Keratinocyte (primary cell): ENCODE measurements at regions not wholly inside any gene's neighbourhood (a gene's known extent, or its start where the extent isn't known, plus 50 kb on each side); places are given as distances from the start of the nearest gene placed in this dataset.
A peak's percentile ranks its signal among the peaks of the same experiment; 100 is the strongest.

Experiments
- DNase-seq: peaks from one replicate; pipeline ENCODE4 v3.0.0-alpha.2; 2011; ENCODE audit warnings: low read depth, missing footprints, low spot score
- FAIRE-seq: peaks from 2 replicates; lab custom pipeline; 2011; peaks lifted over from hg19 to GRCh38; lab: Jason Lieb, UNC
- H2AFZ ChIP-seq: 2 replicates; pipeline ENCODE4 v1.6.0; 2012; ENCODE audit warnings: low read length, control low read depth, inconsistent platforms; ENCODE audit not compliant: control insufficient read depth
- H3K27ac ChIP-seq: 2 replicates; pipeline ENCODE4 v1.5.1; 2011; ENCODE audit warnings: low read length; ENCODE audit not compliant: control insufficient read depth, insufficient read depth
- H3K27me3 ChIP-seq: 3 replicates; pipeline ENCODE4 v1.6.0; 2011; ENCODE audit warnings: low read length; ENCODE audit not compliant: control insufficient read depth, insufficient read depth; ENCODE audit errors: extremely low read depth
- H3K36me3 ChIP-seq, 2 experiments: 2 replicates in 1 of 2; 3 replicates in 1 of 2; pipeline ENCODE4 v1.5.1; 2011; ENCODE audit warnings: low read length in 2 of 2, mild to moderate bottlenecking in 1 of 2; ENCODE audit not compliant: control insufficient read depth in 2 of 2, insufficient read depth in 2 of 2; ENCODE audit errors: extremely low read depth in 1 of 2
- H3K4me1 ChIP-seq: 3 replicates; pipeline ENCODE4 v1.5.1; 2011; ENCODE audit warnings: low read length; ENCODE audit not compliant: control insufficient read depth, insufficient read depth; ENCODE audit errors: extremely low read depth
- H3K4me2 ChIP-seq: 3 replicates; pipeline ENCODE4 v1.6.0; 2011; ENCODE audit warnings: low read depth, low read length; ENCODE audit not compliant: control insufficient read depth, insufficient read depth; ENCODE audit errors: extremely low read depth
- H3K4me3 ChIP-seq, 3 experiments: fragments of 200-600 bp in 1 of 3; sonication (generic) in 1 of 3; 2 replicates in 2 of 3; 3 replicates in 1 of 3; pipeline ENCODE4 v1.5.1; 2011 to 2016; ENCODE audit warnings: low read length in 3 of 3, mild to moderate bottlenecking in 3 of 3, control low read depth in 2 of 3, inconsistent platforms in 1 of 3, low read depth in 1 of 3, mixed read lengths in 1 of 3, mixed run types in 1 of 3, moderate library complexity in 1 of 3; ENCODE audit not compliant: control insufficient read depth in 2 of 3, insufficient read depth in 2 of 3; ENCODE audit errors: extremely low read depth in 1 of 3
- H3K79me2 ChIP-seq: 2 replicates; pipeline ENCODE4 v1.6.0; 2012; ENCODE audit warnings: low read length; ENCODE audit not compliant: control insufficient read depth, insufficient read depth
- H3K9ac ChIP-seq: 3 replicates; pipeline ENCODE4 v1.6.0; 2011; ENCODE audit warnings: low read length; ENCODE audit not compliant: control insufficient read depth, insufficient read depth; ENCODE audit errors: extremely low read depth
- H3K9me1 ChIP-seq: 3 replicates; pipeline ENCODE4 v1.6.0; 2011; ENCODE audit warnings: low read length; ENCODE audit not compliant: control insufficient read depth, insufficient read depth; ENCODE audit errors: extremely low read depth
- H3K9me3 ChIP-seq: 2 replicates; pipeline ENCODE4 v1.5.1; 2012; ENCODE audit warnings: low read depth, low read length; ENCODE audit not compliant: control insufficient read depth
- H4K20me1 ChIP-seq: 3 replicates; pipeline ENCODE4 v1.6.0; 2011; ENCODE audit warnings: low read length; ENCODE audit not compliant: control insufficient read depth, insufficient read depth; ENCODE audit errors: extremely low read depth
- EZH2 ChIP-seq: IDR thresholded peaks from one replicate; pipeline ENCODE4 v1.6.1; 2012; ENCODE audit warnings: inconsistent platforms, mild to moderate bottlenecking, low read length, moderate library complexity
- dilution Hi-C: fragments of 300-500 bp; cut with MboI; formaldehyde crosslinking; loops from one replicate; pipeline ENCODE4 v1.7.0; 2020; ENCODE audit warnings: low sequenced_read_pairs; ENCODE audit not compliant: extremely low pct_ligation_motif_present
- TF ChIP-seq, protein P1 (sequence below), 3 experiments: IDR thresholded peaks in 1 of 3; conservative IDR thresholded peaks in 1 of 3; optimal IDR thresholded peaks in 1 of 3; 2 replicates in 2 of 3; 3 replicates in 1 of 3; pipeline versions ENCODE3 to v1.5.1; 2011; ENCODE audit warnings: low read length in 3 of 3, mild to moderate bottlenecking in 3 of 3, moderate library complexity in 2 of 3, control low read depth in 1 of 3, inconsistent platforms in 1 of 3; ENCODE audit not compliant: insufficient read depth in 2 of 3; ENCODE audit errors: extremely low read depth in 1 of 3

DNA sequence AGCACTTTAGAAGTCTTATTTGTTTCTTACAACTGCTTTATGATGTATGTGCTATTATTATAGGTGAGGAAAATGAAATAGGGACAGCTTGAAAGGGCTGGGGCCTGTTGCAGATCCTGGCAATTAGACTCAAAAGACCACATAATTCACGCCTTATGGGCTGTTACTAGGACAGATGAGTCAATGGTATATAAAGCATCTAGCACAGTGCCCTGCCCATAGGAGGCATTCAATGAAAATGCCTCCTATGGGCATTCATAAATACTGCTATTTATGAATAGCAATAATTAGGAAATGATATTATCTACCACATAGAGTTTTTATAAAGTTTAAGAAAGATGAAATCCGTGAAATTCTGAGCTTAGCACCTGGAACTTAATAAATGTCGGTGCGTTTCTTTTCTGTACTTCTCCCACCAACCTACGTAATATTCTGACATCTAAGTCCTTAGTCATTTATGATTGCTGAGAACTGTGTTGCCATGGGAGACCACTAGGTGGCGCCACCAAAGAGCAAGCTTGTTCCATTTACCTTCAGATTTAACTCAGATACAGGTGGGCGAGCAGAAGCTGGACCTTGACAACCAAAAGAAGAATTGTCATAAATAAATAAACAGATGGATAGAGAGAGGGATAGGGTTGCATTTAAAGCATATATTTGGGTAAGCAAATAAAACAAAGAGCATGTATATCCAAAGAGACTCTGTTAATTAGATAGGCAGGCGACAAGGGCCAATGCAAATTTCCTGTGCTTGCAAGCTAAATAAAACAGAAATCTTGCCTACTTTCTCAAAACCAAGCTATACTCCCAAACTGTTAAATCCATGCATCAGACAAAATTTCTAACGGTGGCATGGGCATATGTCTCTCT is 699.9 kb downstream of the INHBA start:
- no peaks in the 10 kb centered on the region for H3K27me3 ChIP-seq
- no peaks in the 10 kb centered on the region for H4K20me1 ChIP-seq
- H3K9ac ChIP-seq: no peak overlapping the region
- peak overlapping the region; percentile 5 for H2AFZ ChIP-seq
- no peaks in the 10 kb centered on the region for H3K9me1 ChIP-seq
- no peak overlapping the region for H3K4me2 ChIP-seq
- H3K27ac ChIP-seq: peak overlapping the region; percentile 16
- H3K9me3 ChIP-seq: no peaks in the 10 kb centered on the region
- TF ChIP-seq, protein P1, sequence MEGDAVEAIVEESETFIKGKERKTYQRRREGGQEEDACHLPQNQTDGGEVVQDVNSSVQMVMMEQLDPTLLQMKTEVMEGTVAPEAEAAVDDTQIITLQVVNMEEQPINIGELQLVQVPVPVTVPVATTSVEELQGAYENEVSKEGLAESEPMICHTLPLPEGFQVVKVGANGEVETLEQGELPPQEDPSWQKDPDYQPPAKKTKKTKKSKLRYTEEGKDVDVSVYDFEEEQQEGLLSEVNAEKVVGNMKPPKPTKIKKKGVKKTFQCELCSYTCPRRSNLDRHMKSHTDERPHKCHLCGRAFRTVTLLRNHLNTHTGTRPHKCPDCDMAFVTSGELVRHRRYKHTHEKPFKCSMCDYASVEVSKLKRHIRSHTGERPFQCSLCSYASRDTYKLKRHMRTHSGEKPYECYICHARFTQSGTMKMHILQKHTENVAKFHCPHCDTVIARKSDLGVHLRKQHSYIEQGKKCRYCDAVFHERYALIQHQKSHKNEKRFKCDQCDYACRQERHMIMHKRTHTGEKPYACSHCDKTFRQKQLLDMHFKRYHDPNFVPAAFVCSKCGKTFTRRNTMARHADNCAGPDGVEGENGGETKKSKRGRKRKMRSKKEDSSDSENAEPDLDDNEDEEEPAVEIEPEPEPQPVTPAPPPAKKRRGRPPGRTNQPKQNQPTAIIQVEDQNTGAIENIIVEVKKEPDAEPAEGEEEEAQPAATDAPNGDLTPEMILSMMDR (optimal IDR thresholded peaks at IDR 0.05 in 1 of 3, IDR thresholded peaks at IDR 0.05 in 1 of 3, conservative IDR thresholded peaks at IDR 0.05 in 1 of 3; ENCODE audit: extremely low read depth in 1 of 3, insufficient read depth in 2 of 3, low read length in 3 of 3): peak; percentile 74 to 77 (median 75)
- TF ChIP-seq EZH2: no peak
- H3K4me3 ChIP-seq: no peak overlapping the region
- peaks cover 38% of the 10 kb centered on the region for H3K4me1 ChIP-seq
- FAIRE-seq (no peak), DNase-seq (no peak)
- no peaks in the 10 kb centered on the region for H3K36me3 ChIP-seq
- dilution Hi-C loops: no loop called here
- H3K79me2 ChIP-seq: no peaks in the 10 kb centered on the region

DNA sequence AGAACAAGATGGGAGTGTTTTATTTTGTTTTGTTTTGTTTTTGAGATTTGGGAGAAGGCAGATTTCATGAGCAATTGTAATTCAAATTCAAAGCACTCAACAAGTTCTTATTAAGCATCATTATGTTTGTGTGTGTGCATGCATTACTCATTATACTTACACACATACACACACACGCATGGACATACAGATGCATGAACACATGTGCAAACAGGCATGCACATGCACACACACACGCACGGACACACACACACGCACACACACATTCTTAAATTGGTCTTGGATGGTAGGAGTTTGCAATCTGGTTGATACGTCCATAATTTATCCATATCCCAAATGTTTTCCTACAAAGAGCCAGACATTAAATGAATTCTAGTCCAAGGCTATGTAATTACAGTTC is 702.8 kb downstream of the INHBA start:
- H4K20me1 ChIP-seq: no peaks in the 10 kb centered on the region
- no peak for FAIRE-seq

More for the DNA sequence above, 702.8 kb downstream of the INHBA start:
- Histone ChIP-seq H3K9me1 (no peaks in the 10 kb centered on the region), H3K4me1 (peaks cover 15% of the 10 kb centered on the region), H3K9me3 (no peaks in the 10 kb centered on the region), H3K27ac (no peak overlapping the region), H2AFZ (no peak overlapping the region), H3K4me2 (no peak overlapping the region), H3K79me2 (no peaks in the 10 kb centered on the region), H3K4me3 (no peak overlapping the region), H3K9ac (no peak overlapping the region), H3K36me3 (no peaks in the 10 kb centered on the region), H3K27me3 (no peaks in the 10 kb centered on the region)
- no peak for DNase-seq
- TF ChIP-seq, protein P1 (optimal IDR thresholded peaks at IDR 0.05 in 1 of 3, IDR thresholded peaks at IDR 0.05 in 1 of 3, conservative IDR thresholded peaks at IDR 0.05 in 1 of 3; ENCODE audit: extremely low read depth in 1 of 3, insufficient read depth in 2 of 3, low read length in 3 of 3): no peak
- TF ChIP-seq EZH2: no peak
- dilution Hi-C loops: no loop called here
